ENCODE measurements at regions not wholly inside any gene's neighbourhood (a gene's known extent, or its start where the extent isn't known, plus 50 kb on each side); places are given as distances from the start of the nearest gene placed in this dataset.
"Not testable (repeated sequence)": the region's sequence is repeated elsewhere in the genome, so short reads cannot be mapped to it uniquely, and the experiment has no call there.

GRCh38 chr19:21651478-21651877 lies 115.9 kb downstream of the ZNF100 start:
- H3K4me1 ChIP-seq (ENCODE audit: control insufficient read depth, insufficient read depth, low read length); H2AK9ac ChIP-seq (replicated peaks; ENCODE audit: low read depth, low read length, poor library complexity); H3K9me1 ChIP-seq (ENCODE audit: insufficient read depth, low read length); H3K23ac ChIP-seq (ENCODE audit: low read depth, low read length); H3K9ac ChIP-seq (ENCODE audit: low read depth, low read length); ATAC-seq (ENCODE audit: low read depth); H4K8ac ChIP-seq (ENCODE audit: low read depth in 2 of 2, low read length in 2 of 2); BruUV-seq (replicated peaks); H3K27me3 ChIP-seq (ENCODE audit: control insufficient read depth, insufficient read depth, low read length); H4K5ac ChIP-seq (ENCODE audit: low read depth, low read length); H3K56ac ChIP-seq (ENCODE audit: extremely low read depth, insufficient read depth, low read length); H3K4me3 ChIP-seq (ENCODE audit: insufficient read depth, low read depth, low read length); CTCF ChIA-PET; H2BK5ac ChIP-seq (ENCODE audit: low read depth, low read length, poor library complexity, severe bottlenecking); H3K14ac ChIP-seq (replicated peaks; ENCODE audit: low read depth, low read length); H2AFZ ChIP-seq (replicated peaks; ENCODE audit: low read length, poor library complexity); H3K27ac ChIP-seq (ENCODE audit: insufficient read depth, low read length); H4K91ac ChIP-seq (ENCODE audit: insufficient read depth, low read depth, low read length); H2AK5ac ChIP-seq (ENCODE audit: low read depth, low read length); H3K79me1 ChIP-seq (ENCODE audit: low read depth in 1 of 2, low read length in 2 of 2); H4K20me1 ChIP-seq (ENCODE audit: insufficient read depth, low read length); H2BK15ac ChIP-seq (ENCODE audit: low read depth, low read length); H3K4ac ChIP-seq (ENCODE audit: low read depth, low read length); H2BK120ac ChIP-seq (ENCODE audit: low read depth, low read length); H3K4me2 ChIP-seq (ENCODE audit: low read depth, low read length); H3K9me3 ChIP-seq (ENCODE audit: control insufficient read depth, insufficient read depth, low read length); H3K36me3 ChIP-seq (ENCODE audit: control insufficient read depth, insufficient read depth, low read length); dilution Hi-C loops (cut with HindIII; ENCODE audit: low sequenced_read_pairs, unreplicated experiment); in situ Hi-C loops (cut with MboI; ENCODE audit: low sequenced_read_pairs); H3K18ac ChIP-seq (ENCODE audit: low read depth, low read length); H2BK20ac ChIP-seq (ENCODE audit: low read depth, low read length); POLR2A ChIA-PET (ENCODE audit: unreplicated experiment); DNase-seq: not testable (repeated sequence)
- intact Hi-C loops (cut with micrococcal nuclease) = loop anchor here (5.0 kb wide), 1 partner anchor 81 kb away; no protein-coding TSS in a partner anchor
- no CpG with 5 or more reads among the region's 3 CpGs for WGBS, 2 experiments (ENCODE audit: extremely low coverage in 2 of 2, insufficient read length in 1 of 2)
- TF ChIP-seq CEBPB (IDR thresholded peaks at IDR 0.05; ENCODE audit: low read depth, low read length) = peak; percentile 28; the same call in 1 of the 2 replicates

Data from IMR-90 (cell line).